ENCODE measurements at regions not wholly inside any gene's neighbourhood (a gene's known extent, or its start where the extent isn't known, plus 50 kb on each side); places are given as distances from the start of the nearest gene placed in this dataset.

DNA sequence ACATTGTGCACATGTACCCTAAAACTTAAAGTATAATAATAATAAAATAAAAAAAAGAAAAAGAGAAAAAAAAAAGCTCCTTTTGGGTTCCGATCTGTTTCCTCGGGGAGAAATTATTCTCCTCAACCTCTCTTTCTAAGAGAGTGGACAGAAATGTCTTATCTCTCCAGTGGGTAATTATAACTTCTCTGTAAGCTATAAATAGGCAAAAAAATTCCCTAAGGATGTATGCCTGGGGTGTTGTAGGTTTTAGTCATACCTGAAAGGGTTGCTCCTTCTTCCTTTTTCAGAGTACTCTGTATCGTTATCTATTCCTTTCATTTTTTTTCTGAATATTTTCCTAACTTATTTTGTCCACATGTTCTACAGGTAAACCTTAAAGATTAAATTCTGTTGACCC, 169.7 kb upstream of the PTPRK start:
- TF ChIP-seq, protein P1, sequence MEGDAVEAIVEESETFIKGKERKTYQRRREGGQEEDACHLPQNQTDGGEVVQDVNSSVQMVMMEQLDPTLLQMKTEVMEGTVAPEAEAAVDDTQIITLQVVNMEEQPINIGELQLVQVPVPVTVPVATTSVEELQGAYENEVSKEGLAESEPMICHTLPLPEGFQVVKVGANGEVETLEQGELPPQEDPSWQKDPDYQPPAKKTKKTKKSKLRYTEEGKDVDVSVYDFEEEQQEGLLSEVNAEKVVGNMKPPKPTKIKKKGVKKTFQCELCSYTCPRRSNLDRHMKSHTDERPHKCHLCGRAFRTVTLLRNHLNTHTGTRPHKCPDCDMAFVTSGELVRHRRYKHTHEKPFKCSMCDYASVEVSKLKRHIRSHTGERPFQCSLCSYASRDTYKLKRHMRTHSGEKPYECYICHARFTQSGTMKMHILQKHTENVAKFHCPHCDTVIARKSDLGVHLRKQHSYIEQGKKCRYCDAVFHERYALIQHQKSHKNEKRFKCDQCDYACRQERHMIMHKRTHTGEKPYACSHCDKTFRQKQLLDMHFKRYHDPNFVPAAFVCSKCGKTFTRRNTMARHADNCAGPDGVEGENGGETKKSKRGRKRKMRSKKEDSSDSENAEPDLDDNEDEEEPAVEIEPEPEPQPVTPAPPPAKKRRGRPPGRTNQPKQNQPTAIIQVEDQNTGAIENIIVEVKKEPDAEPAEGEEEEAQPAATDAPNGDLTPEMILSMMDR (IDR thresholded peaks at IDR 0.05; ENCODE audit: borderline replicate concordance, extremely low read depth, low read length, poor library complexity, severe bottlenecking): no peak
- TF ChIP-seq EZH2 (IDR thresholded peaks at IDR 0.05; ENCODE audit: borderline replicate concordance, low read depth, low read length, severe bottlenecking): no peak
